Retina (tissue), 1 donor: ENCODE measurements at regions not wholly inside any gene's neighbourhood (a gene's known extent, or its start where the extent isn't known, plus 50 kb on each side); places are given as distances from the start of the nearest gene placed in this dataset.
A peak's percentile ranks its signal among the peaks of the same experiment; 100 is the strongest.
"Not testable (repeated sequence)": the region's sequence is repeated elsewhere in the genome, so short reads cannot be mapped to it uniquely, and the experiment has no call there.

ENCODE experiments used
- DNase-seq: peaks from one replicate; pipeline ENCODE4 v3.0.0-alpha.2; 2016

DNA sequence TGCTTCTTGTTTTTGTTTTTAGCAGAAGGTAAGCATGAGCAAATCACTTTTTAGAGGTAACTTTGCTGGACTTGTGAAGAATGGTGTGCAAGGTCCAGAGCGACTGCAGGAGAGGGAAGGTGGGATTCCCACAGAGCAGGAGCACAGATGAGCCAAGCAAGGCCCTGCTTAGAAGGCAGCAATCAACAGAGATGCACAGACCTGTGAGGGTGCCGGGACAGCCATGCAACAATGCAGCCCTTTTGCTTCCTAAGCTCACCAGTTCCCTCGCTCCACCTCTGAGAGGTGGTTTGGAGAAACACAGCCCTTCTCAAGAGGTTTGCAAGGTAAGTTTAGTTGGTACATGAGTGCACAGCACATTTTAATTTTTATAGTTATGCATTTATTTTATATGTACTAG is 85.1 kb upstream of the FBXO28 start:
- DNase-seq, result not testable (repeated sequence)

DNA sequence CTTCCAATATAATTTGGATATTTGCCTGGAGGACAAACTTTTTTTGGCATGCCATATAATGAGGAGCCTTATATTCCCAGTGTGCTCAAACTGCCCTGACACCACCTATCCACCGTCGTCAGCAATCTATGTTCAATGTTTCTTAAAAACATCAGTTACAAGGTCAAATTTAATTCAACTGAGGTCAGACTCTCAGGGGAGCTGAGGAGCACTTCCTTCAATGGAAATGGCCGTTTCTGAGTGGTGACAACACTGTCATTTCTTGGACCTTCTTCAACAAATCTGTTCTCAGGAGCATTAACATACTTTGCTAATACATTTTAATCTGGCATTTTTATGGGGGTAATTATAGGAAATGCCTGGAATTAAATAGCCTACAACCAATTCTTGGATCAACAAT is 90.8 kb upstream of the FBXO28 start:
- not testable (repeated sequence) for DNase-seq

- DNase-seq, result not testable (repeated sequence)
These were observed 91.5 kb upstream of the FBXO28 start for GRCh38 chr1:224022249-224022970.

DNA sequence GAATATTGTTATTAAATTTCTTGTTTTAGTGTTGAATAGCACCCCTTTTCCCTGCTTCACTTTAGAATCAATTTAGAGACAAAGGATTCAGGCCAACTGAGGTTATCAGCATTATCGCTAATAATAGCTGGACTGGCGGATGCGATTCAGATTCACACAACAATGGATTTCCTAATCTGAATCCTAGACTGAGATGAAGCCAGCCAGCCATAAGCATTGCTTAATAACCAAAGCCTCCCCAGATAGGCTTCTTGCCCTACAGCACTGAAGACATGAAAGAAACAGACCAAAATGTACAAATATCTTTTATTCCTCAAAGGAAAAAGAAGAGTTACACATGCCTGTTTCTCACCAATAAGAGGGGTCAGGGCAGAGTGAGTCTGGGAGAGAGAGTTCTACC is 94.0 kb upstream of the FBXO28 start:
- not testable (repeated sequence) for DNase-seq

- not testable (repeated sequence) for DNase-seq
These were observed 98.1 kb upstream of the FBXO28 start for GRCh38 chr1:224015782-224016181.

GRCh38 chr1:224014330-224014649 is 99.6 kb upstream of the FBXO28 start:
- no peak for DNase-seq

GRCh38 chr1:224013626-224014329 is 100.1 kb upstream of the FBXO28 start:
- not testable (repeated sequence) for DNase-seq

DNA sequence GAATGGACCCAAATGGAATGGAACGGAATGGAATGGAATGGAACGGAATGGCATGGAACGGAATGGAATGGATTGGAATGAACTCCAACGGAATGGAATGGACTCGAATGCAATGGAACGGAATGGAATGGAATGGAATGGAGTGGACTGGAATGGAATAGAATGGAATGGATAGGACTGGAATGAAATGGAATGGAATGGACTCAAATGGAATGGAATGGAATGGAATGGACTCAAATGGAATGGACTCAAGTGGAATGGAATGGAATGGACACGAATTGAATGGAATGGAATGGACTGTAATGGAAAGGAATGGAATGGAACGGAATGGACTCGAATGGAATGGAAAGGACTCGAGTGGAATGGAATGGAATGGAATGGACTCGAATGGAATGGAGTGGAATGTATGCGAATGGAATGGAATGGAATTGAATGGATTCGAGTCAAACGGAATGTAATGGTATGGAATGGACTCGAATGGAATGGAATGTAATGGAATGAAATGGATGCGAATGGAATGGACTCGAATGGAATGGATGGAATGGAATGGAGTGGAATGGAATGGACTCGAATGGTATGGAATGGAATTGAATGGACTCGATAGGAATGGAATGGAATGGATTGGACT is 101.0 kb upstream of the FBXO28 start:
- DNase-seq, result not testable (repeated sequence)

DNA sequence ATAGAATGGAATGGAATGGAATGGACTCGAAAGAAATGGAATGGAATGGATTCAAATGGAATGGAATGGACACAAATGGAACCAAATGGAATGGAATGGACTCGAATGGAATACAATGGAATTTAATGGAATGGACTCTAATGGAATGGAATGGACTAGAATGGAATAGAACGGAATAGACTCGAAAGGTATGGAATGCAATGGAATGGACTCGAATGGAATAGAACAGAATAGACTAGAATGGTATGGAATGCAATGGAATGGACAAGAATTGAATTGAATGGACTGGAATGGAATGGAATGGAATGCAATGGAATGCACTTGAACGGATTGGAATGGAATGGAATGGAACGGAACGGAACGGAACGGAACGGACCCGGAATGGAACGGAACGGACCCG is 101.7 kb upstream of the FBXO28 start:
- DNase-seq, result not testable (repeated sequence)

DNA sequence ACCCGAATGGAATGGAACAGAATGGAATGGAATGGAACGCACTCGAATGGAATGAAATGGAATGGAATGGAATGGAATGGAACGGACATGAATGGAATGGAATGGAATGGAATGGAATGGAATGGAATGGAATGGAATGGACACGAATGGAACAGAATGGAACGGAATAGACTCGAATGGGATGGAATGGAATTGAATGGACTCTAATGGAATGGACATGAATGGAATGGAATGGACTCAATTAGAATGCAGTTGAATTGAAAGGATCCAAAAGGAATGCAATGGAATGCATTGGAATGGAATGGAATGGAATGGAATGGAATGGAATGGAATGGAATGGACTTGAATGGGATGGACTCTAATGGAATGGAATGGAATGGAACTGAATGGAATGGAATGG is 102.2 kb upstream of the FBXO28 start:
- not testable (repeated sequence) for DNase-seq

GRCh38 chr1:224011153-224011552 is 102.8 kb upstream of the FBXO28 start:
- not testable (repeated sequence) for DNase-seq

DNA sequence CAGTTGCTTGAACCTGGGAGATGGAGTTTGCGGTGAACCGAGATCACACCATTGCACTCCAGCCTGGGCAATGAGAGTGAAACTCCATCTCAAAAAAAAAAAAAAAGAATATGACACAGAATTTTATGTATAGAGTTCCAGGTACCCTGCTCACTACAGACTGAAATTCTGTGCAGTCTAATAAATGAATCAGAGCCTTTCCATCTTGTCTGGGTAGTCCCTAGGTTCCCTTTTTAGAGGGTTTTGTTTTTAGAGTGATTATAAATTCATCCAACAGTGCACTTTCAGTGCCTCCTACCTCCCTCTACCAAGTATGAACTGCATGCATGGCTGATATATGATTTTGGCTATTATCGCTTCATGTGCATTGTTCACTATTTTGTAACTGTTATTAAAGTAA is 107.9 kb upstream of the FBXO28 start:
- DNase-seq, result not testable (repeated sequence)

GRCh38 chr1:224004552-224005315 is 109.2 kb upstream of the FBXO28 start:
- peak; percentile 3 for DNase-seq

GRCh38 chr1:224003896-224004295 is 110.0 kb upstream of the FBXO28 start:
- DNase-seq, result not testable (repeated sequence)

GRCh38 chr1:224001757-224002156 is 112.2 kb upstream of the FBXO28 start:
- DNase-seq, result not testable (repeated sequence)

GRCh38 chr1:223999761-224000160 is 114.2 kb upstream of the FBXO28 start:
- DNase-seq, result not testable (repeated sequence)

- not testable (repeated sequence) for DNase-seq
These were observed 115.0 kb upstream of the FBXO28 start for GRCh38 chr1:223998676-223999455.

GRCh38 chr1:223996376-223996775 is 117.5 kb upstream of the FBXO28 start:
- DNase-seq, result not testable (repeated sequence)

- peak; percentile 99 for DNase-seq
These were observed 121.3 kb upstream of the FBXO28 start for GRCh38 chr1:223992456-223993246.

DNA sequence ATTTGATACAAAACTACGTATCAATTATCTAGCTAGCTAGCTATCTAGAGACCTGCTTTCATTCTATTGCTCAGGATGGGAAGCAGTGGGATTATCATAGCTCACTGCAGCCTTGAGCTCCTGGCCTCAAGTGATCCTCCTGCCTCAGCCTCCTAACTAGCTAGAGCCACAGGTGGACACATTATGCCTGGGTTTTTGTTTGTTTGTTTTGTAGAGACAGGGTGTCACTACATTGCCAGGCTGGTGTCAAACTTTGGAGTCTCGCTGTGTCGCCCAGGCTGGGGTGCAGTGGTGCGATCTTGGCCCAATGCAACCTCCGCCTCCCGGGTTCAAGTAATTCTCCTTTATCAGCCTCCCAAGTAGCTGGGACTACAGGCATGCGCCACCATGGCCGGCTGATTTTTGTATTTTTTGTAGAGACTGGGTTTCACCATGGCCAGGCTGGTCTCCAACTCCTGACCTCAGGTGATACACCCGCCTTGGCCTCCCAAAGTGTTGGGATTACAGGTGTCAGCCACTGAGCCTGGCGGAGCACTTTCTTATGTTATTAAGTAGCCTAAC is 122.5 kb upstream of the FBXO28 start:
- not testable (repeated sequence) for DNase-seq

DNA sequence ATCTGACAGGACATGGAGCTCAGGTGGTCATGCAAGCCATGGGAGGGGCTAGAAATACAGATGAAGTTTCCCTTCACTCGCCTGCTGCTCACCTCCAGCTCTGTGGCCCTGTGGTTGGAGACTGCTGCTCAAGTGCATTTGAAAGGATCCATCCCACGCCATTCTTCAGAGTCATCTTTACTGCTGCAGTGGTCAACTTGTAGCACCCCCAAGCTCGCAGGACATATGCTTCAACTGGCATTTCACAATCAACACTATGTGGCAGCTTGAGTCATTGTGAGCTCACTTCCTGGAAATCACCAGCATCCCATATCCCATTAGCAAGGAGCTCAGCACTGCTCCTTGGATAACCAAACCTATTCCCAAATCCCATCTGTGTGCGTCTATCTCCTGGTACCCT is 116.2 kb upstream of the TP53BP2 start:
- not testable (repeated sequence) for DNase-seq
